AG09319 (cell line): ENCODE measurements at regions not wholly inside any gene's neighbourhood (a gene's known extent, or its start where the extent isn't known, plus 50 kb on each side); places are given as distances from the start of the nearest gene placed in this dataset.

Experiments used
- DNase-seq: peaks from one replicate; pipeline ENCODE4 v3.0.0-alpha.2; 2010; ENCODE audit warnings: low read depth; ENCODE audit errors: extremely low read depth
- TF ChIP-seq, protein P1 (sequence below): IDR thresholded peaks from 2 replicates; pipeline ENCODE4 v1.5.1; 2011; ENCODE audit warnings: low read depth, mild to moderate bottlenecking, inconsistent platforms, low read length, moderate library complexity

DNA sequence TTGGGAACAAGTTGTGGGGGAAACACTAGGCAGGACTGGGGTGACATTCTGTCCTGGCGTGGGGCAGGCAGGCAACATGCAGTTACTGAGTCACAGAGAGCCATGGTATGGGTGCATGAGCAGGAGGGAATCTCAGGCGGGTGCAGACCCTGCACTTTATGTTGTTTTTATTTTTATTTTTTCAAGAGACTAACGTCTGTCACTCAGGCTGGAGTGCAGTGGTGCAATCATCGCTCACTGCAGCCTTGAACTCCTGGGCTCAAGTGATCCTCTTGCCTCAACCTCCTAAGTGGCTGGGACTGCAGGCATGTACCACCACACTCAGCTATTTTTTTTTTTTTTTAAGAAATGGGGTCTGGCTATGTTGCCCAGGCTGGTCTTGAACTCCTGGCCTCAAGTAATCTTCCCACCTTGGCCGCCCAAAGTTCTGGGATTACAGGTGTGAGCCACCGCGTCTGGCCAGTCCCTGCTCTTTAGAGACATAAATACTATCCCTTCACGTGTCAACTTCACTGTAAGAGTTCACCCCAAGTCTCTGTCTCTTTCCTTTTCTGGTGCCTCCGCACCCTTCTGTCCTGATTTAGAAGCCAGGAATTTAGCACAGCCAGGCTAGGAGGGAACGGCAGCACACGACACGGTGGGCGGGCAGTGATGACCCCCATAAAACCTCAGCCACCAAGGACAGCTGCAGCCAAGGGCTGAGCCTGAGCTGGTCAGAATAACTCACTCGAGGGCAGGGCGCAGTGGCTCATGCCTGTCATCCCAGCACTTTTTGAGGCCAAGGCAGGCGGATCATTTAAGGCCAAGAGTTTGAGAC, 72.8 kb upstream of the IQSEC1 start:
- TF ChIP-seq, protein P1, sequence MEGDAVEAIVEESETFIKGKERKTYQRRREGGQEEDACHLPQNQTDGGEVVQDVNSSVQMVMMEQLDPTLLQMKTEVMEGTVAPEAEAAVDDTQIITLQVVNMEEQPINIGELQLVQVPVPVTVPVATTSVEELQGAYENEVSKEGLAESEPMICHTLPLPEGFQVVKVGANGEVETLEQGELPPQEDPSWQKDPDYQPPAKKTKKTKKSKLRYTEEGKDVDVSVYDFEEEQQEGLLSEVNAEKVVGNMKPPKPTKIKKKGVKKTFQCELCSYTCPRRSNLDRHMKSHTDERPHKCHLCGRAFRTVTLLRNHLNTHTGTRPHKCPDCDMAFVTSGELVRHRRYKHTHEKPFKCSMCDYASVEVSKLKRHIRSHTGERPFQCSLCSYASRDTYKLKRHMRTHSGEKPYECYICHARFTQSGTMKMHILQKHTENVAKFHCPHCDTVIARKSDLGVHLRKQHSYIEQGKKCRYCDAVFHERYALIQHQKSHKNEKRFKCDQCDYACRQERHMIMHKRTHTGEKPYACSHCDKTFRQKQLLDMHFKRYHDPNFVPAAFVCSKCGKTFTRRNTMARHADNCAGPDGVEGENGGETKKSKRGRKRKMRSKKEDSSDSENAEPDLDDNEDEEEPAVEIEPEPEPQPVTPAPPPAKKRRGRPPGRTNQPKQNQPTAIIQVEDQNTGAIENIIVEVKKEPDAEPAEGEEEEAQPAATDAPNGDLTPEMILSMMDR: no peak
- DNase-seq: no peak

GRCh38 chr3:13145131-13145825, 72.0 kb upstream of the IQSEC1 start:
- no peak for DNase-seq
- TF ChIP-seq, protein P1: no peak

DNA sequence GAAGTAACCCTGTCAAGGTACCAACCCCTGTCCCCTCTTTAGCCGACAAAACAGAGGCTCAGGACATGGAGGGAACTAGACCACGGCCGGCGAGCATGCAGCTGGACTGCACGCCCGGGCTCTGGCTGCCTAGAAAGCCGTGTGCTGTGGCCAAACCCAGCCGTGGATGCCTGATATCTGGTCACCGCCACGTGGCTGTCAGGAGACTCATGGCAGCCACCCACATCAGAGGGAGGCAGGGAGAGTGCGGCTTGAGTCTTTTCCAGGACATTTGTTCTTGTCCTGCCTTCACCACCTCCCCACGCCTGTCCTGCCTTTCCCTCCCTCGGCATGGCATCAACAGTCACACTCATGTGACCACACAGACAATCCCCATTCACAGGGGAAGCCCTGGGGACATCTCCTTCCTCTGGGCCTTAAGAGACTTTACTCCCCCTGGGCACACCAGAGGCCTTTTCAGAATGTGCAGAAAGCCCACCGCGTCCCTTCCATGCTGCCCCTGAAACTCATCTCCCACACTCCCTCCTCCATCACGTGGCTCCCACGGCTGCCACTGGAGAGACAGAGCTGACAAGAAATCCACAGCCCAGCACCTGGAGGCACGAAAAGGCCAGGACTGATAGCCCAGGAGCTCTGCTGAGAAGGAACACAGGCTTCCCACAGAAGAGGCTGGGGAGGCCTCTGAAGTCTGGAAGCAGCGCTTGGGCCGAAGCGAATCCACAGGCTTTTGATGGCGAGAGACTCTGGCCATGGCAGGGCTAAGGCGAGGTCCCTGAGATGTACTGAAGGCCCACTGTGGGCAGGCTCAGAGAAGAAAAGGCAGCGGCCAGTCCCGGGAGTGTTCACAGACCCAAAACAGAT, 71.2 kb upstream of the IQSEC1 start:
- TF ChIP-seq, protein P1: no peak
- no peak for DNase-seq

DNA sequence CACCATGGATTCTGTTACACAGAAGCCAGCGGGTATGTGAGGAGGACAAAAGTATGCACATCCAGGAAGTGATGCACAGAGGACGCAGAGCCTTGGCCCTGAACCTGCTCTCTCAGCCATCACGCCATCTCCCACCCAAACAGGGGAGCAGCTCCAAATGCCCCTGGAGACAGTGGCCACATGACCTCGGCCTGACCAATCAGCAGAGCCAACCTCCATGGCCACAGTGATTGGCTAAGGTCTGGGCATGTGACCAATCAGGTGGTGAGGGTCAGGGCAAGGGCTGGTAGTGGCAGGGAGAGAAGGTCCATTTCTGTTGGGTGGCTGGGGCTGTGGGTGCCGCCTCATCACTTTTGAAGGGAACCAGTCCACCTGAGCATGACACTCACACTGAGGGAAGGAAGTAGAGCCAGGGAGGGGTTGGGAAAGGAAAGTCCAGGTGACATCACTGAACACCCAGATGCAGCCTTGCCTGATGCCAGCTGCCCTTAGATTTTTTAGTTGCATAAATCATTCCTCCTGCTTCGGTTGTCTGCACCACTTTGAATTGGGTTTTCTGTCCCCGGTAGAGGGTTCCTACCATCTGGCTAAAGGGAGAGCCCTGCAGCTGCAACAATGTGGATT, 70.3 kb upstream of the IQSEC1 start:
- TF ChIP-seq, protein P1: no peak
- no peak for DNase-seq

GRCh38 chr3:13142552-13143380, 69.5 kb upstream of the IQSEC1 start:
- no peak for DNase-seq
- TF ChIP-seq, protein P1: no peak

DNA sequence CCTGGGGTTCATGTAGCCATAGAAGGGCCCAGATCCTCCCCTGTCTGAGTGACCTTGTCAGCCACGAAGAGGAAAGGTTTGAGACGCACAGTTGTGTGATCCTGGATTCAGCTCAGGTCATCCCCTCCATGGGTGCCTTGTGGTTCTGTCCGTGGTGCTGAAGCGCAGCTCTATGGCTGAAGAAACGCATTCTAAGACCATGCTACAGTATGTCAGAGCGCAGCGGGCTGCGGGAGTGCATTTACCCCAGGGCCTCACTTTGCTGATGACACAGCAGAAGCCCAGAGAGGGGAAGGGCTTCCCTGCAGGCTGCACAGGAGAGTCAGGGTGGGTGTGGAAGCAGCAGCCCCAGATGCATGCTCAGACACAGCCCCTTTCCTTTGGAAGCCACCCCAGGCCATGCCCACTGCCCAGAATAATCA, 68.8 kb upstream of the IQSEC1 start:
- TF ChIP-seq, protein P1: no peak
- DNase-seq: no peak
